Neutrophil (primary cell): ENCODE measurements at regions not wholly inside any gene's neighbourhood (a gene's known extent, or its start where the extent isn't known, plus 50 kb on each side); places are given as distances from the start of the nearest gene placed in this dataset.
"Not testable (repeated sequence)": the region's sequence is repeated elsewhere in the genome, so short reads cannot be mapped to it uniquely, and the experiment has no call there.

ENCODE experiments used
- H3K27ac ChIP-seq: fragments of 200-600 bp; sonication (generic); 2 replicates; pipeline ENCODE4 v1.5.1; 2016; ENCODE audit warnings: mild to moderate bottlenecking, moderate library complexity
- H3K27me3 ChIP-seq: fragments of 200-600 bp; sonication (generic); 2 replicates; pipeline ENCODE4 v1.6.0; 2016; ENCODE audit warnings: mild to moderate bottlenecking
- H3K36me3 ChIP-seq: fragments of 200-600 bp; sonication (generic); 2 replicates; pipeline ENCODE4 v1.5.1; 2017
- H3K4me1 ChIP-seq, 2 experiments: fragments of 200-600 bp in 1 of 2; sonication (generic) in 1 of 2; 1 replicate in 1 of 2; 2 replicates in 1 of 2; pipeline versions ENCODE4 v1.5.1 to v1.6.1; 2013 to 2016; ENCODE audit warnings: low read depth in 1 of 2, low read length in 1 of 2, mild to moderate bottlenecking in 1 of 2, moderate library complexity in 1 of 2; ENCODE audit not compliant: control insufficient read depth in 1 of 2, insufficient read depth in 1 of 2
- H3K4me3 ChIP-seq, 2 experiments: fragments of 200-600 bp in 1 of 2; sonication (generic) in 1 of 2; 1 replicate in 1 of 2; 2 replicates in 1 of 2; pipeline ENCODE4 v1.5.1; 2013 to 2016; ENCODE audit warnings: low read depth in 1 of 2, low read length in 1 of 2, mild to moderate bottlenecking in 1 of 2, moderate library complexity in 1 of 2
- H3K9me3 ChIP-seq: fragments of 200-600 bp; sonication (generic); 2 replicates; pipeline ENCODE4 v1.5.1; 2016
- CTCF ChIP-seq: fragments of 200-600 bp; sonication (generic); IDR thresholded peaks from 2 replicates; pipeline ENCODE4 v1.5.1; 2016; ENCODE audit warnings: antibody characterized with exemption

- Histone ChIP-seq H3K27ac (no peak overlapping the region), H3K9me3 (no peaks in the 10 kb centered on the region), H3K36me3 (no peaks in the 10 kb centered on the region), H3K4me1 (no peaks in the 10 kb centered on the region), H3K4me3 (no peak overlapping the region), H3K27me3 (no peaks in the 10 kb centered on the region)
- TF ChIP-seq CTCF, result no peak
Observed at GRCh38 chr2:191506515-191506914, 171.4 kb upstream of the NABP1 start.

DNA sequence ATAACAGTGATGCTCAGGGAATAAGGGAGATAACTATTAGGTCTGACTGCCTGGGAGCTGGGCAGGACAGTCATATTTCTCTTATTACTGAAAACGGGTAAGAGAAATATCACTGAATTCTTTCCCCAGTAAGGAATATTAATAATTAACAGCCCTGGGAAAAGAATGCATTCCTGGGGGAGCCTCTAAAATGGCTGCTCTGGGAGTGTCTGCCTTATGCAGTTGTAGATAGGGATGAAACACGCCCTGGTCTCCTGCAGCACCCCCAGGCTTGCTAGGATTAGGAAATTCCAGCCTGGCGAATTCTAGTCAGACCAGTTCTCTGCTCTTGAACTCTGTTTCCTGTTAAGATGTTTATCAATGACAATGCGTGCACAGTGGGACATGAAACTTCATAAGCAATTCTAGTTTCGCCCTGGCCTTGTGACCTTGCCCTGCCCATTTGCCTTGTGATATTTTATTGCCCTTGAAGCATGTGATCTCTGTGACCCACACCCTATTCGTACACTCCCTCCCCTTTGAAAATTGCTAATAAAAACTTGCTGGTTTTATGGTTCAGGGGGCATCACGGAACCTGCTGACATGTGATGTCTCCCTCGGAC is 170.6 kb upstream of the NABP1 start:
- H3K4me1 ChIP-seq, H3K9me3 ChIP-seq, H3K36me3 ChIP-seq, H3K4me3 ChIP-seq, H3K27me3 ChIP-seq, H3K27ac ChIP-seq: not testable (repeated sequence)

- Histone ChIP-seq H3K4me1 (no peaks in the 10 kb centered on the region), H3K27me3 (no peaks in the 10 kb centered on the region), H3K27ac (no peak overlapping the region), H3K9me3 (no peaks in the 10 kb centered on the region), H3K4me3 (no peak overlapping the region), H3K36me3 (no peaks in the 10 kb centered on the region)
- TF ChIP-seq CTCF, result no peak
Observed at GRCh38 chr2:191508738-191509137, 169.2 kb upstream of the NABP1 start.

GRCh38 chr2:191512216-191512835 is 165.6 kb upstream of the NABP1 start:
- Histone ChIP-seq H3K4me3 (no peak overlapping the region), H3K27me3 (no peaks in the 10 kb centered on the region), H3K36me3 (no peaks in the 10 kb centered on the region), H3K27ac (no peak overlapping the region), H3K9me3 (no peaks in the 10 kb centered on the region), H3K4me1 (no peaks in the 10 kb centered on the region)
- no peak for TF ChIP-seq CTCF

- Histone ChIP-seq H3K4me3 (no peak overlapping the region), H3K4me1 (no peaks in the 10 kb centered on the region)
- TF ChIP-seq CTCF, result no peak
Observed at GRCh38 chr2:191512874-191513273, 165.1 kb upstream of the NABP1 start.

DNA sequence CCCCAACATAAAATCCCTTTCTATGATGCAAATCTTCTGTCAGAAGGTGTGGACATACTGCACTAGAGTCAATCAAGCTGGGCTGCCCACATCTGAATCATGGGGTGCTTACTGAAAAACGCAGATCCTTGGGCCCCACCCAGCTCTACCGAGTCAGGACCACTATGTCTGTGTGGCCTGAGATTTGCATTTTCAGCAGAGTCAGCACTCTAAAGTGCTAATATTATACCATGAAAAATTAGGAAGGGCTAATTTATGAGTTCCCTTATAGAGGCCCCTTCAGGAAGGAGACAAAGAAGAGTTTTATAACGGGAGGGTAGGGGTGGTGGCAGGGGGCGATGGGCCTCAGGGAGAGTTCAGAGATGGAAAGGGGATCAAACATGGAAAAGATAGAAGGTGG is 163.3 kb upstream of the NABP1 start:
- no peaks in the 10 kb centered on the region for H3K36me3 ChIP-seq
- no peaks in the 10 kb centered on the region for H3K9me3 ChIP-seq
- no peak overlapping the region for H3K27ac ChIP-seq
- H3K4me3 ChIP-seq, result no peak overlapping the region
- no peaks in the 10 kb centered on the region for H3K4me1 ChIP-seq
- no peaks in the 10 kb centered on the region for H3K27me3 ChIP-seq
- no peak for TF ChIP-seq CTCF

More at GRCh38 chr2:191512874-191513273, 165.1 kb upstream of the NABP1 start:
- no peaks in the 10 kb centered on the region for H3K27me3 ChIP-seq
- H3K36me3 ChIP-seq, result no peaks in the 10 kb centered on the region
- H3K27ac ChIP-seq, result no peak overlapping the region
- no peaks in the 10 kb centered on the region for H3K9me3 ChIP-seq
